SK-N-MC (cell line): ENCODE measurements at regions not wholly inside any gene's neighbourhood (a gene's known extent, or its start where the extent isn't known, plus 50 kb on each side); places are given as distances from the start of the nearest gene placed in this dataset.

ENCODE experiments used
- EZH2 ChIP-seq: fragments of 200-600 bp; sonication (generic); IDR thresholded peaks from one replicate; pipeline ENCODE4 v1.6.1; 2017; ENCODE audit warnings: antibody characterized with exemption
- POLR2AphosphoS5 ChIP-seq: IDR thresholded peaks from 2 replicates; pipeline ENCODE4 v1.6.1; 2012; ENCODE audit warnings: mild to moderate bottlenecking, low read depth, low read length, borderline replicate concordance

- TF ChIP-seq POLR2AphosphoS5 (no peak), EZH2 (no peak)
Observed at GRCh38 chr3:38985581-38985980, 66.2 kb downstream of the SCN11A start.
